ENCODE measurements at regions not wholly inside any gene's neighbourhood (a gene's known extent, or its start where the extent isn't known, plus 50 kb on each side); places are given as distances from the start of the nearest gene placed in this dataset.
"Not testable (repeated sequence)": the region's sequence is repeated elsewhere in the genome, so short reads cannot be mapped to it uniquely, and the experiment has no call there.

GRCh38 chr6:26720663-26721218, 61.2 kb upstream of the ZNF322 start:
- not testable (repeated sequence) for DNase-seq (ENCODE audit: low read depth in 4 of 4, low spot score in 3 of 4)

GRCh38 chr6:26730019-26730766, 70.6 kb upstream of the ZNF322 start:
- not testable (repeated sequence) for DNase-seq (ENCODE audit: low read depth in 4 of 4, low spot score in 3 of 4)

GRCh38 chr6:26734776-26735472, 75.4 kb upstream of the ZNF322 start:
- not testable (repeated sequence) for DNase-seq (ENCODE audit: low read depth in 4 of 4, low spot score in 3 of 4)

GRCh38 chr6:26739811-26740210, 80.3 kb upstream of the ZNF322 start:
- no peak for DNase-seq (ENCODE audit: low read depth in 4 of 4, low spot score in 3 of 4)

GRCh38 chr6:26743157-26743821, 83.7 kb upstream of the ZNF322 start:
- no peak for DNase-seq (ENCODE audit: low read depth in 4 of 4, low spot score in 3 of 4)

GRCh38 chr6:26743941-26744699, 84.6 kb upstream of the ZNF322 start:
- no peak for DNase-seq (ENCODE audit: low read depth in 4 of 4, low spot score in 3 of 4)

- not testable (repeated sequence) for DNase-seq (ENCODE audit: low read depth in 4 of 4, low spot score in 3 of 4)
These were observed 85.3 kb upstream of the ZNF322 start for GRCh38 chr6:26744837-26745282.

- not testable (repeated sequence) for DNase-seq (ENCODE audit: low read depth in 4 of 4, low spot score in 3 of 4)
These were observed 86.4 kb upstream of the ZNF322 start for GRCh38 chr6:26745964-26746363.

- not testable (repeated sequence) for DNase-seq (ENCODE audit: low read depth in 4 of 4, low spot score in 3 of 4)
These were observed 89.7 kb upstream of the ZNF322 start for GRCh38 chr6:26749126-26749758.

- DNase-seq (ENCODE audit: low read depth in 4 of 4, low spot score in 3 of 4): not testable (repeated sequence)
These were observed 90.2 kb upstream of the ZNF322 start for GRCh38 chr6:26749759-26750126.

GRCh38 chr6:26754212-26754611, 94.7 kb upstream of the ZNF322 start:
- no peak for DNase-seq (ENCODE audit: low read depth in 4 of 4, low spot score in 3 of 4)

GRCh38 chr6:26754801-26755200, 95.3 kb upstream of the ZNF322 start:
- DNase-seq (ENCODE audit: low read depth in 4 of 4, low spot score in 3 of 4): not testable (repeated sequence)

GRCh38 chr6:26756067-26756805, 96.7 kb upstream of the ZNF322 start:
- not testable (repeated sequence) for DNase-seq (ENCODE audit: low read depth in 4 of 4, low spot score in 3 of 4)

- DNase-seq (ENCODE audit: low read depth in 4 of 4, low spot score in 3 of 4): not testable (repeated sequence)
These were observed 106.8 kb upstream of the ZNF322 start for GRCh38 chr6:26766203-26766902.

- DNase-seq (ENCODE audit: low read depth in 4 of 4, low spot score in 3 of 4): not testable (repeated sequence)
These were observed 111.6 kb upstream of the ZNF322 start for GRCh38 chr6:26770941-26771666.

- DNase-seq (ENCODE audit: low read depth in 4 of 4, low spot score in 3 of 4): not testable (repeated sequence)
These were observed 113.9 kb upstream of the ZNF322 start for GRCh38 chr6:26773414-26773813.

GRCh38 chr6:26780563-26780962, 121.0 kb upstream of the ZNF322 start:
- not testable (repeated sequence) for DNase-seq (ENCODE audit: low read depth in 4 of 4, low spot score in 3 of 4)

All from left renal pelvis (tissue), 4 donors.